KMS-11 (cell line): ENCODE measurements at regions not wholly inside any gene's neighbourhood (a gene's known extent, or its start where the extent isn't known, plus 50 kb on each side); places are given as distances from the start of the nearest gene placed in this dataset.

Source experiments
- H2AFZ ChIP-seq: fragments of 200-600 bp; sonication (generic); 2 replicates; pipeline ENCODE4 v1.6.1; 2016; ENCODE audit warnings: antibody characterized with exemption, mixed run types, low read depth
- H3K27ac ChIP-seq: fragments of 200-600 bp; sonication (generic); 2 replicates; pipeline ENCODE4 v1.6.1; 2016; ENCODE audit warnings: mild to moderate bottlenecking, mixed run types
- H3K27me3 ChIP-seq: fragments of 200-600 bp; sonication (generic); 2 replicates; pipeline ENCODE4 v1.6.1; 2017; ENCODE audit warnings: mild to moderate bottlenecking, low read depth, mixed run types, moderate library complexity; ENCODE audit not compliant: insufficient read depth
- H3K36me3 ChIP-seq: fragments of 200-600 bp; sonication (generic); 2 replicates; pipeline ENCODE4 v1.6.1; 2017; ENCODE audit warnings: mild to moderate bottlenecking, mixed run types; ENCODE audit not compliant: insufficient read depth
- H3K4me1 ChIP-seq: fragments of 200-600 bp; sonication (generic); 2 replicates; pipeline ENCODE4 v1.6.1; 2016; ENCODE audit warnings: mild to moderate bottlenecking, low read depth, mixed run types; ENCODE audit not compliant: poor library complexity, severe bottlenecking
- H3K4me2 ChIP-seq: fragments of 200-600 bp; sonication (generic); 2 replicates; pipeline ENCODE4 v1.7.0; 2016; ENCODE audit warnings: mild to moderate bottlenecking, mixed run types
- H3K4me3 ChIP-seq: fragments of 200-600 bp; sonication (generic); IDR thresholded peaks from 2 replicates; pipeline ENCODE4 v1.6.1; 2017; ENCODE audit warnings: low read depth, low read length, mixed read lengths; ENCODE audit not compliant: insufficient read depth
- H3K79me2 ChIP-seq: fragments of 200-600 bp; sonication (generic); 2 replicates; pipeline ENCODE4 v1.6.1; 2016; ENCODE audit warnings: low read depth, mixed run types; ENCODE audit not compliant: insufficient read depth
- H3K9ac ChIP-seq: fragments of 200-600 bp; sonication (generic); 2 replicates; pipeline ENCODE4 v1.6.1; 2016; ENCODE audit warnings: mild to moderate bottlenecking, mixed run types
- H4K20me1 ChIP-seq: fragments of 200-600 bp; sonication (generic); 2 replicates; pipeline ENCODE4 v1.6.1; 2016; ENCODE audit warnings: mild to moderate bottlenecking, mixed run types; ENCODE audit not compliant: insufficient read depth
- TF ChIP-seq, protein P1 (sequence below): fragments of 200-600 bp; sonication (generic); conservative IDR thresholded peaks from 2 replicates; pipeline ENCODE4 v1.6.1; 2017; ENCODE audit warnings: low read depth, mild to moderate bottlenecking, antibody characterized with exemption, low read length, moderate library complexity, mixed read lengths

DNA sequence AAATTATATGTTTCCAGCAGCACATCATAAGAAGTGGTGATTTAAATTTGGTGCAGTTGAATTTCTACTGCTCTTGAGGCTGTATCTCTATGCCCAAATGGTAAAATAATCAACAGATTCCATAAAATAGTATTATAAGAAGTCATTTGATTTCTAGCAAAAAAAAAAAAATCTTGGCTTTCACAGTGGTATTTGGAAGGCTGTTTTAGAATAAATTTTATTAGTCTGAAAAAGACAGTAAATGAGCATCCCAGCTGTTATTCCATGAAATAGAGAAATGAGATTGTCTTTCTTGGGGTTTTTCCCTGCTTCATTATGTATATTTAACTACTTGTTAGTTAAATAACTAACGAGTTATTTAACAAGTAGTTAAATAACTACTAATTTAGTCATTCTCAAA, 156.0 kb upstream of the ABI3BP start:
- Histone ChIP-seq H2AFZ (no peak overlapping the region), H3K4me2 (no peak overlapping the region), H3K27me3 (no peaks in the 10 kb centered on the region), H3K27ac (no peak overlapping the region), H3K9ac (no peak overlapping the region), H3K4me1 (peaks cover 13% of the 10 kb centered on the region), H3K79me2 (no peaks in the 10 kb centered on the region), H4K20me1 (no peaks in the 10 kb centered on the region), H3K4me3 (no peak overlapping the region), H3K36me3 (no peaks in the 10 kb centered on the region)
- TF ChIP-seq, protein P1, sequence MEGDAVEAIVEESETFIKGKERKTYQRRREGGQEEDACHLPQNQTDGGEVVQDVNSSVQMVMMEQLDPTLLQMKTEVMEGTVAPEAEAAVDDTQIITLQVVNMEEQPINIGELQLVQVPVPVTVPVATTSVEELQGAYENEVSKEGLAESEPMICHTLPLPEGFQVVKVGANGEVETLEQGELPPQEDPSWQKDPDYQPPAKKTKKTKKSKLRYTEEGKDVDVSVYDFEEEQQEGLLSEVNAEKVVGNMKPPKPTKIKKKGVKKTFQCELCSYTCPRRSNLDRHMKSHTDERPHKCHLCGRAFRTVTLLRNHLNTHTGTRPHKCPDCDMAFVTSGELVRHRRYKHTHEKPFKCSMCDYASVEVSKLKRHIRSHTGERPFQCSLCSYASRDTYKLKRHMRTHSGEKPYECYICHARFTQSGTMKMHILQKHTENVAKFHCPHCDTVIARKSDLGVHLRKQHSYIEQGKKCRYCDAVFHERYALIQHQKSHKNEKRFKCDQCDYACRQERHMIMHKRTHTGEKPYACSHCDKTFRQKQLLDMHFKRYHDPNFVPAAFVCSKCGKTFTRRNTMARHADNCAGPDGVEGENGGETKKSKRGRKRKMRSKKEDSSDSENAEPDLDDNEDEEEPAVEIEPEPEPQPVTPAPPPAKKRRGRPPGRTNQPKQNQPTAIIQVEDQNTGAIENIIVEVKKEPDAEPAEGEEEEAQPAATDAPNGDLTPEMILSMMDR = no peak

DNA sequence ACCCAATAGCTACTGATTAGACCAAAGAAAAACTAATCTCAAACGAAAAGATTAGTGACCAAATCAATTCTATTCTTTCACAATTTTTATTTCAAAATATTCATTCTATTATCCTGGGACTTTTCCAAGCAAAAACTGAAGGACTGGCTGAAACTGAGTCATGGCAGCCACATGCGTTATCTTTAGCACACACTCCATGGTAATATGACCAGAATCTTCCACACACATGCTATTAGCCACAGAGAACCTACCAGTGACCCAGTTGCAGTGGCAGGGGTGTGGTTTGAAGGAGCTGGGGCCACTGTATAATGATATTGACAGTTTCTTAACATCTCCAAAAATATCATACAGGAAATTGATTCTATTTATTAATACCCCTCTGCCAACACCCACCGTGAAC, 154.8 kb upstream of the ABI3BP start:
- no peaks in the 10 kb centered on the region for H3K36me3 ChIP-seq
- no peak overlapping the region for H3K4me3 ChIP-seq
- no peak overlapping the region for H3K9ac ChIP-seq
- H3K79me2 ChIP-seq = no peaks in the 10 kb centered on the region
- peaks cover 13% of the 10 kb centered on the region for H3K4me1 ChIP-seq
- no peak overlapping the region for H3K27ac ChIP-seq
- H4K20me1 ChIP-seq = no peaks in the 10 kb centered on the region
- no peaks in the 10 kb centered on the region for H3K27me3 ChIP-seq
- no peak overlapping the region for H2AFZ ChIP-seq
- TF ChIP-seq, protein P1 = no peak
- H3K4me2 ChIP-seq = no peak overlapping the region

DNA sequence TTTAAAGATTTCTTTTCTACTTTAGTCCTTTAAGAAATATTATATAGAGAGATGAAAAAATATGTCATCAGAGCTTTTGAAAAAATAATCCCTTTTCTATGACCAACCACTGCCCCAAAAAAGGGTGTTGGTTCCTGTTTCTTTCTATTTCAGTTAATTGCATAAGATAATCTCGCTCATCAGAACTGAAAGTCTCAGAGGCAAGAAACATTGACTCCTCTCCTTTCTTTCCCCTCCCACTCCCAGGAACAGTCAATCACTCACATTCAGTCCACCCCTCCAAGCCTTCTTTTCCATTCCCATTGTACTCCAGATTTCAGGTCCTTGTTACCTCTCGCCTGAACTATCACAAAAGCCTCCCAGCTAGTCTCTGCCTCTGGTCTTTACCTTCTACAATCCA, 153.7 kb upstream of the ABI3BP start:
- Histone ChIP-seq H3K4me2 (no peak overlapping the region; the same call in 1 of the 2 replicates), H3K27ac (no peak overlapping the region), H3K36me3 (no peaks in the 10 kb centered on the region), H3K4me1 (peaks cover 13% of the 10 kb centered on the region), H2AFZ (no peak overlapping the region), H4K20me1 (no peaks in the 10 kb centered on the region), H3K79me2 (no peaks in the 10 kb centered on the region), H3K27me3 (no peaks in the 10 kb centered on the region), H3K9ac (no peak overlapping the region), H3K4me3 (no peak overlapping the region)
- TF ChIP-seq, protein P1 = no peak

DNA sequence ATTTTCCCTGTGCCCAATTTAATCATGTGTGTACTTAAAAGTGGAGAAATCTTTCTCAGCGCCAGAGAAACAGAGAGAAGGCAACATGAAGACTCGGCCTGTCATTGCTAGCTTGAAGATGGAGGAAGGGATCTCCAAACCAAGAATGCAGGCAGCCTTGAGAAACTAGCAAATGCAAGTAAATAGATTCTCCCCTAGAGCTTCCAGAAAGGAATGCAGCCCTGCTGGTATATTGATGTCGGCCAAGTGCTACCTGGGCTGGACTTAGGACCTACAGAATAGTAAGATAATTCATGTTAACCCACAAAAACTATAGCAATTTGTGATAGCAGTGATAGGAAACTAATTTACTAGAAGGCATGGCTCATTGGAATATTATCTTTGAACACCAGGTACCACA, 150.9 kb upstream of the ABI3BP start:
- Histone ChIP-seq H3K36me3 (no peaks in the 10 kb centered on the region), H3K27me3 (no peaks in the 10 kb centered on the region), H3K4me2 (no peak overlapping the region), H3K4me3 (no peak overlapping the region), H3K27ac (no peak overlapping the region), H4K20me1 (no peaks in the 10 kb centered on the region), H2AFZ (no peak overlapping the region), H3K9ac (no peak overlapping the region), H3K79me2 (no peaks in the 10 kb centered on the region), H3K4me1 (peaks cover 13% of the 10 kb centered on the region)
- TF ChIP-seq, protein P1 = no peak
